MM.1S (cell line): ENCODE measurements at regions not wholly inside any gene's neighbourhood (a gene's known extent, or its start where the extent isn't known, plus 50 kb on each side); places are given as distances from the start of the nearest gene placed in this dataset.

Experiments used
- DNase-seq: peaks from one replicate; pipeline ENCODE4 v3.0.0-alpha.2; 2015
- H2AFZ ChIP-seq: fragments of 300-600 bp; sonication (generic); 2 replicates; pipeline ENCODE4 v1.6.0; 2016; ENCODE audit warnings: antibody characterized with exemption, low read length
- H3F3A ChIP-seq: fragments of 300-600 bp; sonication (generic); 2 replicates; pipeline ENCODE4 v1.6.1; 2016; ENCODE audit warnings: mild to moderate bottlenecking, antibody characterized with exemption, low read length, moderate library complexity, mixed read lengths; ENCODE audit not compliant: insufficient read depth
- H3K27ac ChIP-seq: fragments of 300-600 bp; sonication (generic); 2 replicates; pipeline ENCODE4 v1.5.1; 2016; ENCODE audit warnings: mild to moderate bottlenecking, low read length
- H3K27me3 ChIP-seq: fragments of 300-600 bp; sonication (generic); replicated peaks from 2 replicates; pipeline ENCODE4 v1.6.0; 2016; ENCODE audit warnings: low read length; ENCODE audit not compliant: insufficient read depth
- H3K36me3 ChIP-seq: fragments of 300-600 bp; sonication (generic); replicated peaks from 2 replicates; pipeline ENCODE4 v1.6.1; 2016; ENCODE audit warnings: mild to moderate bottlenecking, low read length, mixed read lengths; ENCODE audit not compliant: insufficient read depth
- H3K4me1 ChIP-seq: fragments of 300-600 bp; sonication (generic); 2 replicates; pipeline ENCODE4 v1.6.1; 2016; ENCODE audit warnings: low read length, mixed read lengths
- H3K4me2 ChIP-seq: fragments of 300-600 bp; sonication (generic); 2 replicates; pipeline ENCODE4 v1.6.0; 2016; ENCODE audit warnings: low read depth, low read length
- H3K4me3 ChIP-seq: fragments of 300-600 bp; sonication (generic); 2 replicates; pipeline ENCODE4 v1.5.1; 2016; ENCODE audit warnings: low read length, mixed read lengths
- H3K79me2 ChIP-seq: fragments of 300-600 bp; sonication (generic); 2 replicates; pipeline ENCODE4 v1.6.1; 2016; ENCODE audit warnings: mixed run types, low read length, mixed read lengths
- H3K9ac ChIP-seq: fragments of 300-600 bp; sonication (generic); 2 replicates; pipeline ENCODE4 v1.6.1; 2016; ENCODE audit warnings: low read length, mixed read lengths
- H3K9me2 ChIP-seq: fragments of 300-600 bp; sonication (generic); replicated peaks from 2 replicates; pipeline ENCODE4 v1.6.1; 2016; ENCODE audit warnings: mild to moderate bottlenecking, low read length, mixed read lengths; ENCODE audit not compliant: insufficient read depth
- H3K9me3 ChIP-seq: fragments of 300-600 bp; sonication (generic); replicated peaks from 2 replicates; pipeline ENCODE4 v1.6.1; 2016; ENCODE audit warnings: mild to moderate bottlenecking, low read length, mixed read lengths; ENCODE audit not compliant: insufficient read depth
- H4K20me1 ChIP-seq: fragments of 300-600 bp; sonication (generic); 2 replicates; pipeline ENCODE4 v1.6.1; 2016; ENCODE audit warnings: mild to moderate bottlenecking, low read length, moderate library complexity, mixed read lengths; ENCODE audit not compliant: insufficient read depth
- CTCF ChIP-seq: fragments of 300-600 bp; sonication (generic); IDR thresholded peaks from 2 replicates; pipeline ENCODE4 v1.5.1; 2016; ENCODE audit warnings: antibody characterized with exemption, low read length, mixed read lengths
- EZH2 ChIP-seq: fragments of 300-600 bp; sonication (generic); optimal IDR thresholded peaks from 2 replicates; pipeline ENCODE3; 2017; ENCODE audit warnings: low read depth, mild to moderate bottlenecking, antibody characterized with exemption, low read length, mixed read lengths
- EZH2phosphoT487 ChIP-seq: fragments of 300-600 bp; sonication (generic); IDR thresholded peaks from 2 replicates; pipeline ENCODE4 v1.6.1; 2018; ENCODE audit warnings: antibody characterized with exemption, low read length

- no peaks in the 10 kb centered on the region for H3K9me3 ChIP-seq
- H3K4me2 ChIP-seq, result no peak overlapping the region
- no peaks in the 10 kb centered on the region for H3K9me2 ChIP-seq
- no peak overlapping the region for H3K27ac ChIP-seq
- H3K79me2 ChIP-seq, result no peaks in the 10 kb centered on the region
- H3K9ac ChIP-seq, result no peak overlapping the region
- no peak for TF ChIP-seq EZH2
- TF ChIP-seq EZH2phosphoT487, result no peak
- TF ChIP-seq CTCF, result no peak
- no peak for DNase-seq
- no peak overlapping the region for H3K4me3 ChIP-seq
- H4K20me1 ChIP-seq, result no peaks in the 10 kb centered on the region
- no peaks in the 10 kb centered on the region for H3F3A ChIP-seq
- H3K36me3 ChIP-seq, result no peaks in the 10 kb centered on the region
- H2AFZ ChIP-seq, result no peak overlapping the region
- no peaks in the 10 kb centered on the region for H3K27me3 ChIP-seq
- H3K4me1 ChIP-seq, result no peaks in the 10 kb centered on the region
Measured at GRCh38 chr4:104915373-104915772, 231.3 kb upstream of the TET2 start.

GRCh38 chr4:104915864-104916263 lies 230.8 kb upstream of the TET2 start:
- Histone ChIP-seq H3K4me2 (no peak overlapping the region), H3K36me3 (no peaks in the 10 kb centered on the region), H3K9me2 (no peaks in the 10 kb centered on the region), H2AFZ (no peak overlapping the region), H3K4me1 (no peaks in the 10 kb centered on the region), H3K9me3 (no peaks in the 10 kb centered on the region), H3K4me3 (no peak overlapping the region), H3F3A (no peaks in the 10 kb centered on the region), H3K9ac (no peak overlapping the region), H3K27me3 (no peaks in the 10 kb centered on the region), H3K79me2 (no peaks in the 10 kb centered on the region), H3K27ac (no peak overlapping the region), H4K20me1 (no peaks in the 10 kb centered on the region)
- no peak for DNase-seq
- TF ChIP-seq EZH2, result no peak
- no peak for TF ChIP-seq EZH2phosphoT487
- TF ChIP-seq CTCF, result no peak

GRCh38 chr4:104919406-104919805 lies 227.3 kb upstream of the TET2 start:
- Histone ChIP-seq H3F3A (no peaks in the 10 kb centered on the region), H3K4me2 (no peak overlapping the region), H3K4me3 (no peak overlapping the region), H3K27ac (no peak overlapping the region), H4K20me1 (no peaks in the 10 kb centered on the region), H2AFZ (no peak overlapping the region), H3K4me1 (no peaks in the 10 kb centered on the region), H3K79me2 (no peaks in the 10 kb centered on the region), H3K9ac (no peak overlapping the region), H3K36me3 (no peaks in the 10 kb centered on the region), H3K9me2 (no peaks in the 10 kb centered on the region), H3K9me3 (no peaks in the 10 kb centered on the region), H3K27me3 (no peaks in the 10 kb centered on the region)
- no peak for DNase-seq
- TF ChIP-seq CTCF (no peak), EZH2phosphoT487 (no peak), EZH2 (no peak)

DNA sequence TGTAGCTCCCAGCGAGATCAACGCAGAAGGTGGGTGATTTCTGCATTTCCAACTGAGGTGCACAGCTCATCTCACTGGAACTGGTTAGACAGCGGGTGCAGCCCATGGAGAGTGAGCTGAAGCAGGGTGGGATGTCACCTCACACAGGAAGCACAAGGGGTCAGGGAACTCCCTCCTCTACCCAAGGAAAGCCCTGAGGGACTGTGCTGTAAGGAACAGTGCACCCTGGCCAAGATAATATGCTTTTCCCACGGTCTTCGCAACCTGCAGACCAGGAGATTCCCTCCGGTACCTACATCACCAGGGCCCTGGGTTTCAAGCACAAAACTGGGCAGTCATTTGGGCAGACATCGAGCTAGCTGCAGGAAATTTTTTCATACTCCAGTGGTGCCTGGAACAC lies 216.4 kb upstream of the TET2 start:
- H3F3A ChIP-seq, result no peaks in the 10 kb centered on the region
- peak overlapping the region; percentile 53 for H2AFZ ChIP-seq
- H3K4me3 ChIP-seq, result no peak overlapping the region
- H3K4me1 ChIP-seq, result peaks cover 13% of the 10 kb centered on the region
- no peaks in the 10 kb centered on the region for H3K9me2 ChIP-seq
- H3K9me3 ChIP-seq, result no peaks in the 10 kb centered on the region
- peak overlapping the region; percentile 59; the same call in 1 of the 2 replicates for H3K4me2 ChIP-seq
- TF ChIP-seq CTCF (no peak), EZH2 (no peak), EZH2phosphoT487 (no peak)
- no peak overlapping the region; the same call in 1 of the 2 replicates for H3K9ac ChIP-seq
- H3K79me2 ChIP-seq, result no peaks in the 10 kb centered on the region
- H4K20me1 ChIP-seq, result no peaks in the 10 kb centered on the region
- H3K27ac ChIP-seq, result no peak overlapping the region; the same call in 1 of the 2 replicates
- H3K36me3 ChIP-seq, result no peaks in the 10 kb centered on the region
- no peaks in the 10 kb centered on the region for H3K27me3 ChIP-seq
- no peak for DNase-seq
